ENCODE measurements at regions not wholly inside any gene's neighbourhood (a gene's known extent, or its start where the extent isn't known, plus 50 kb on each side); places are given as distances from the start of the nearest gene placed in this dataset.

- no peak for DNase-seq
- H3K36me3 Mint-ChIP-seq (ENCODE audit: insufficient read depth, unreplicated experiment), result no peaks in the 10 kb centered on the region
- BruUV-seq (replicated peaks), result no TSS peak
- intact Hi-C loops (cut with micrococcal nuclease; ENCODE audit: unreplicated experiment), result no loop called here
- CTCF ChIA-PET, result no interaction called here
- peaks cover 18% of the 10 kb centered on the region for H3K27me3 Mint-ChIP-seq (ENCODE audit: unreplicated experiment)
- H3K9me3 Mint-ChIP-seq (ENCODE audit: low read depth, unreplicated experiment), result no peaks in the 10 kb centered on the region
- no peak overlapping the region for H3K27ac Mint-ChIP-seq (ENCODE audit: unreplicated experiment)
- no peak for TF ChIP-seq CTCF (IDR thresholded peaks at IDR 0.05; ENCODE audit: unreplicated experiment)
- no peaks in the 10 kb centered on the region for H3K4me1 Mint-ChIP-seq (ENCODE audit: low read depth, unreplicated experiment)
- H3K4me3 Mint-ChIP-seq (ENCODE audit: low read depth, unreplicated experiment), result no peak overlapping the region
Measured at GRCh38 chr10:124302951-124303505, 115.7 kb downstream of the OAT start.

GRCh38 chr10:124301736-124302135, 117.0 kb downstream of the OAT start:
- no peak for DNase-seq
- H3K9me3 Mint-ChIP-seq (ENCODE audit: low read depth, unreplicated experiment), result no peaks in the 10 kb centered on the region
- no TSS peak for BruUV-seq (replicated peaks)
- no peaks in the 10 kb centered on the region for H3K4me1 Mint-ChIP-seq (ENCODE audit: low read depth, unreplicated experiment)
- H3K27me3 Mint-ChIP-seq (ENCODE audit: unreplicated experiment), result peaks cover 31% of the 10 kb centered on the region
- H3K4me3 Mint-ChIP-seq (ENCODE audit: low read depth, unreplicated experiment), result no peak overlapping the region
- no peaks in the 10 kb centered on the region for H3K36me3 Mint-ChIP-seq (ENCODE audit: insufficient read depth, unreplicated experiment)
- no peak for TF ChIP-seq CTCF (IDR thresholded peaks at IDR 0.05; ENCODE audit: unreplicated experiment)
- CTCF ChIA-PET, result no interaction called here
- intact Hi-C loops (cut with micrococcal nuclease; ENCODE audit: unreplicated experiment), result no loop called here
- no peak overlapping the region for H3K27ac Mint-ChIP-seq (ENCODE audit: unreplicated experiment)

- no peak overlapping the region for H3K4me3 Mint-ChIP-seq (ENCODE audit: low read depth, unreplicated experiment)
- DNase-seq, result no peak
- TF ChIP-seq CTCF (IDR thresholded peaks at IDR 0.05; ENCODE audit: unreplicated experiment), result no peak
- peaks cover 32% of the 10 kb centered on the region for H3K27me3 Mint-ChIP-seq (ENCODE audit: unreplicated experiment)
- H3K36me3 Mint-ChIP-seq (ENCODE audit: insufficient read depth, unreplicated experiment), result no peaks in the 10 kb centered on the region
- no peaks in the 10 kb centered on the region for H3K9me3 Mint-ChIP-seq (ENCODE audit: low read depth, unreplicated experiment)
- no peaks in the 10 kb centered on the region for H3K4me1 Mint-ChIP-seq (ENCODE audit: low read depth, unreplicated experiment)
- CTCF ChIA-PET, result no interaction called here
- no TSS peak for BruUV-seq (replicated peaks)
- intact Hi-C loops (cut with micrococcal nuclease; ENCODE audit: unreplicated experiment), result no loop called here
- no peak overlapping the region for H3K27ac Mint-ChIP-seq (ENCODE audit: unreplicated experiment)
Measured at GRCh38 chr10:124300735-124301134, 118.0 kb downstream of the OAT start.

GRCh38 chr10:124300224-124300623, 118.5 kb downstream of the OAT start:
- intact Hi-C loops (cut with micrococcal nuclease; ENCODE audit: unreplicated experiment), result no loop called here
- Mint-ChIP-seq H3K4me3 (ENCODE audit: low read depth, unreplicated experiment) (no peak overlapping the region), H3K36me3 (ENCODE audit: insufficient read depth, unreplicated experiment) (no peaks in the 10 kb centered on the region), H3K4me1 (ENCODE audit: low read depth, unreplicated experiment) (no peaks in the 10 kb centered on the region), H3K9me3 (ENCODE audit: low read depth, unreplicated experiment) (no peaks in the 10 kb centered on the region), H3K27ac (ENCODE audit: unreplicated experiment) (no peak overlapping the region), H3K27me3 (ENCODE audit: unreplicated experiment) (peaks cover 32% of the 10 kb centered on the region)
- TF ChIP-seq CTCF (IDR thresholded peaks at IDR 0.05; ENCODE audit: unreplicated experiment), result no peak
- no TSS peak for BruUV-seq (replicated peaks)
- CTCF ChIA-PET, result no interaction called here
- DNase-seq, result no peak

All from Calu3 (cell line).